ENCODE measurements at regions not wholly inside any gene's neighbourhood (a gene's known extent, or its start where the extent isn't known, plus 50 kb on each side); places are given as distances from the start of the nearest gene placed in this dataset.

DNA sequence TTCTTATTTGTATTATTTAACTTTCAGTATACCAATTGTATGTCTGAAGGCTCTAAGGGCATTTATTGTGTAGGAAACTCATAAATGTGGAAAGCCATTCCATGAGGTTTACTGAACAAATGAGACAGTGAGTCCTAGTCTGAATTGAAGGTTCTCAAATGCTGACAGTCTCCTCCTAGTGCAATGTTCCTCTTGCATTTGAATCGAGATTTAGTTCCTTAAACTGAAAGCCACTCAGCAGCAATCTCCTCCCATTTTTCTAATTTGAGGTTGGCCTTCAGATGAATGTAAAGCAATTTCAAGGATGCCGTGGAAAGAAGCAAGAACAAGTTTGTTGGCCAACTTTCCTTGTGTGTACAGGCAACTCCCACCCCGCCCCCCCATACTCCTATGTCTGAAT is 493.2 kb upstream of the KLF4 start:
- TF ChIP-seq POLR2A (IDR thresholded peaks at IDR 0.05) = no peak
- no peak for TF ChIP-seq EP300 (IDR thresholded peaks at IDR 0.05)
- TF ChIP-seq, protein P1, sequence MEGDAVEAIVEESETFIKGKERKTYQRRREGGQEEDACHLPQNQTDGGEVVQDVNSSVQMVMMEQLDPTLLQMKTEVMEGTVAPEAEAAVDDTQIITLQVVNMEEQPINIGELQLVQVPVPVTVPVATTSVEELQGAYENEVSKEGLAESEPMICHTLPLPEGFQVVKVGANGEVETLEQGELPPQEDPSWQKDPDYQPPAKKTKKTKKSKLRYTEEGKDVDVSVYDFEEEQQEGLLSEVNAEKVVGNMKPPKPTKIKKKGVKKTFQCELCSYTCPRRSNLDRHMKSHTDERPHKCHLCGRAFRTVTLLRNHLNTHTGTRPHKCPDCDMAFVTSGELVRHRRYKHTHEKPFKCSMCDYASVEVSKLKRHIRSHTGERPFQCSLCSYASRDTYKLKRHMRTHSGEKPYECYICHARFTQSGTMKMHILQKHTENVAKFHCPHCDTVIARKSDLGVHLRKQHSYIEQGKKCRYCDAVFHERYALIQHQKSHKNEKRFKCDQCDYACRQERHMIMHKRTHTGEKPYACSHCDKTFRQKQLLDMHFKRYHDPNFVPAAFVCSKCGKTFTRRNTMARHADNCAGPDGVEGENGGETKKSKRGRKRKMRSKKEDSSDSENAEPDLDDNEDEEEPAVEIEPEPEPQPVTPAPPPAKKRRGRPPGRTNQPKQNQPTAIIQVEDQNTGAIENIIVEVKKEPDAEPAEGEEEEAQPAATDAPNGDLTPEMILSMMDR (IDR thresholded peaks at IDR 0.05) = no peak
- TF ChIP-seq POLR2AphosphoS5 (IDR thresholded peaks at IDR 0.05) = no peak
